ENCODE measurements at regions not wholly inside any gene's neighbourhood (a gene's known extent, or its start where the extent isn't known, plus 50 kb on each side); places are given as distances from the start of the nearest gene placed in this dataset.

GRCh38 chr9:16246785-16247184, 623.7 kb downstream of the BNC2 start:
- no peak overlapping the region for H3K9ac ChIP-seq (ENCODE audit: low read depth in 1 of 3, low read length in 3 of 3)
- H3K9me3 ChIP-seq (ENCODE audit: control insufficient read depth in 3 of 3, low read length in 3 of 3) = no peaks in the 10 kb centered on the region
- peaks cover 0 to 8% (median 5%) of the 10 kb centered on the region in 3 donors for H3K4me1 ChIP-seq (ENCODE audit: control insufficient read depth in 3 of 3, insufficient read depth in 3 of 3, low read length in 3 of 3)
- H3K27ac ChIP-seq (ENCODE audit: low read depth, low read length) = no peak overlapping the region
- H3K4me3 ChIP-seq (ENCODE audit: low read length in 3 of 3) = no peak overlapping the region
- no peaks in the 10 kb centered on the region for H3K27me3 ChIP-seq (ENCODE audit: control insufficient read depth in 3 of 3, insufficient read depth in 3 of 3, low read length in 3 of 3)
- H3K36me3 ChIP-seq (ENCODE audit: control insufficient read depth in 3 of 3, insufficient read depth in 3 of 3, low read length in 3 of 3) = no peaks in the 10 kb centered on the region

GRCh38 chr9:16247188-16247875, 623.1 kb downstream of the BNC2 start:
- Histone ChIP-seq H3K4me3 (ENCODE audit: low read length in 3 of 3) (no peak overlapping the region), H3K27me3 (ENCODE audit: control insufficient read depth in 3 of 3, insufficient read depth in 3 of 3, low read length in 3 of 3) (no peaks in the 10 kb centered on the region), H3K36me3 (ENCODE audit: control insufficient read depth in 3 of 3, insufficient read depth in 3 of 3, low read length in 3 of 3) (no peaks in the 10 kb centered on the region), H3K9ac (ENCODE audit: low read depth in 1 of 3, low read length in 3 of 3) (no peak overlapping the region), H3K4me1 (ENCODE audit: control insufficient read depth in 3 of 3, insufficient read depth in 3 of 3, low read length in 3 of 3) (peaks cover 0 to 8% (median 5%) of the 10 kb centered on the region in 3 donors), H3K9me3 (ENCODE audit: control insufficient read depth in 3 of 3, low read length in 3 of 3) (no peaks in the 10 kb centered on the region), H3K27ac (ENCODE audit: low read depth, low read length) (no peak overlapping the region)

GRCh38 chr9:16248822-16249221, 621.6 kb downstream of the BNC2 start:
- Histone ChIP-seq H3K9me3 (ENCODE audit: control insufficient read depth in 3 of 3, low read length in 3 of 3) (no peaks in the 10 kb centered on the region), H3K4me3 (ENCODE audit: low read length in 3 of 3) (no peak overlapping the region), H3K9ac (ENCODE audit: low read depth in 1 of 3, low read length in 3 of 3) (no peak overlapping the region), H3K27ac (ENCODE audit: low read depth, low read length) (no peak overlapping the region), H3K27me3 (ENCODE audit: control insufficient read depth in 3 of 3, insufficient read depth in 3 of 3, low read length in 3 of 3) (no peaks in the 10 kb centered on the region), H3K4me1 (ENCODE audit: control insufficient read depth in 3 of 3, insufficient read depth in 3 of 3, low read length in 3 of 3) (peaks cover 0 to 8% (median 5%) of the 10 kb centered on the region in 3 donors), H3K36me3 (ENCODE audit: control insufficient read depth in 3 of 3, insufficient read depth in 3 of 3, low read length in 3 of 3) (no peaks in the 10 kb centered on the region)

GRCh38 chr9:16252616-16253015, 617.9 kb downstream of the BNC2 start:
- H3K27me3 ChIP-seq (ENCODE audit: control insufficient read depth in 3 of 3, insufficient read depth in 3 of 3, low read length in 3 of 3) = no peaks in the 10 kb centered on the region
- no peak overlapping the region for H3K9ac ChIP-seq (ENCODE audit: low read depth in 1 of 3, low read length in 3 of 3)

GRCh38 chr9:16254674-16255073, 615.8 kb downstream of the BNC2 start:
- Histone ChIP-seq H3K9me3 (ENCODE audit: control insufficient read depth in 3 of 3, low read length in 3 of 3) (no peaks in the 10 kb centered on the region), H3K27me3 (ENCODE audit: control insufficient read depth in 3 of 3, insufficient read depth in 3 of 3, low read length in 3 of 3) (no peaks in the 10 kb centered on the region), H3K9ac (ENCODE audit: low read depth in 1 of 3, low read length in 3 of 3) (no peak overlapping the region), H3K4me3 (ENCODE audit: low read length in 3 of 3) (no peak overlapping the region), H3K4me1 (ENCODE audit: control insufficient read depth in 3 of 3, insufficient read depth in 3 of 3, low read length in 3 of 3) (no peaks in the 10 kb centered on the region), H3K36me3 (ENCODE audit: control insufficient read depth in 3 of 3, insufficient read depth in 3 of 3, low read length in 3 of 3) (no peaks in the 10 kb centered on the region), H3K27ac (ENCODE audit: low read depth, low read length) (no peak overlapping the region)

More at GRCh38 chr9:16252616-16253015, 617.9 kb downstream of the BNC2 start:
- Histone ChIP-seq H3K27ac (ENCODE audit: low read depth, low read length) (no peak overlapping the region), H3K4me1 (ENCODE audit: control insufficient read depth in 3 of 3, insufficient read depth in 3 of 3, low read length in 3 of 3) (no peaks in the 10 kb centered on the region), H3K36me3 (ENCODE audit: control insufficient read depth in 3 of 3, insufficient read depth in 3 of 3, low read length in 3 of 3) (no peaks in the 10 kb centered on the region), H3K4me3 (ENCODE audit: low read length in 3 of 3) (no peak overlapping the region), H3K9me3 (ENCODE audit: control insufficient read depth in 3 of 3, low read length in 3 of 3) (no peaks in the 10 kb centered on the region)

GRCh38 chr9:16255217-16255616, 615.3 kb downstream of the BNC2 start:
- no peak overlapping the region for H3K4me3 ChIP-seq (ENCODE audit: low read length in 3 of 3)
- no peaks in the 10 kb centered on the region for H3K27me3 ChIP-seq (ENCODE audit: control insufficient read depth in 3 of 3, insufficient read depth in 3 of 3, low read length in 3 of 3)
- no peaks in the 10 kb centered on the region for H3K4me1 ChIP-seq (ENCODE audit: control insufficient read depth in 3 of 3, insufficient read depth in 3 of 3, low read length in 3 of 3)
- H3K9ac ChIP-seq (ENCODE audit: low read depth in 1 of 3, low read length in 3 of 3) = no peak overlapping the region
- H3K27ac ChIP-seq (ENCODE audit: low read depth, low read length) = no peak overlapping the region
- no peaks in the 10 kb centered on the region for H3K36me3 ChIP-seq (ENCODE audit: control insufficient read depth in 3 of 3, insufficient read depth in 3 of 3, low read length in 3 of 3)
- no peaks in the 10 kb centered on the region for H3K9me3 ChIP-seq (ENCODE audit: control insufficient read depth in 3 of 3, low read length in 3 of 3)

- Histone ChIP-seq H3K4me1 (ENCODE audit: control insufficient read depth in 3 of 3, insufficient read depth in 3 of 3, low read length in 3 of 3) (no peaks in the 10 kb centered on the region), H3K4me3 (ENCODE audit: low read length in 3 of 3) (no peak overlapping the region), H3K9ac (ENCODE audit: low read depth in 1 of 3, low read length in 3 of 3) (no peak overlapping the region), H3K36me3 (ENCODE audit: control insufficient read depth in 3 of 3, insufficient read depth in 3 of 3, low read length in 3 of 3) (no peaks in the 10 kb centered on the region), H3K27ac (ENCODE audit: low read depth, low read length) (no peak overlapping the region), H3K9me3 (ENCODE audit: control insufficient read depth in 3 of 3, low read length in 3 of 3) (no peaks in the 10 kb centered on the region), H3K27me3 (ENCODE audit: control insufficient read depth in 3 of 3, insufficient read depth in 3 of 3, low read length in 3 of 3) (no peaks in the 10 kb centered on the region)
Observed at GRCh38 chr9:16257604-16258003, 612.9 kb downstream of the BNC2 start.

GRCh38 chr9:16258191-16258590, 612.3 kb downstream of the BNC2 start:
- no peaks in the 10 kb centered on the region for H3K36me3 ChIP-seq (ENCODE audit: control insufficient read depth in 3 of 3, insufficient read depth in 3 of 3, low read length in 3 of 3)

GRCh38 chr9:16258708-16259107, 611.8 kb downstream of the BNC2 start:
- H3K4me3 ChIP-seq (ENCODE audit: low read length in 3 of 3) = no peak overlapping the region
- no peak overlapping the region for H3K27ac ChIP-seq (ENCODE audit: low read depth, low read length)
- H3K36me3 ChIP-seq (ENCODE audit: control insufficient read depth in 3 of 3, insufficient read depth in 3 of 3, low read length in 3 of 3) = no peaks in the 10 kb centered on the region
- H3K9ac ChIP-seq (ENCODE audit: low read depth in 1 of 3, low read length in 3 of 3) = no peak overlapping the region
- peaks cover 0 to 4% (median 0%) of the 10 kb centered on the region in 3 donors for H3K27me3 ChIP-seq (ENCODE audit: control insufficient read depth in 3 of 3, insufficient read depth in 3 of 3, low read length in 3 of 3)
- H3K9me3 ChIP-seq (ENCODE audit: control insufficient read depth in 3 of 3, low read length in 3 of 3) = no peaks in the 10 kb centered on the region
- H3K4me1 ChIP-seq (ENCODE audit: control insufficient read depth in 3 of 3, insufficient read depth in 3 of 3, low read length in 3 of 3) = no peaks in the 10 kb centered on the region

More at GRCh38 chr9:16258191-16258590, 612.3 kb downstream of the BNC2 start:
- no peak overlapping the region for H3K4me3 ChIP-seq (ENCODE audit: low read length in 3 of 3)
- H3K9me3 ChIP-seq (ENCODE audit: control insufficient read depth in 3 of 3, low read length in 3 of 3) = no peaks in the 10 kb centered on the region
- no peak overlapping the region for H3K9ac ChIP-seq (ENCODE audit: low read depth in 1 of 3, low read length in 3 of 3)
- no peak overlapping the region for H3K27ac ChIP-seq (ENCODE audit: low read depth, low read length)
- no peaks in the 10 kb centered on the region for H3K4me1 ChIP-seq (ENCODE audit: control insufficient read depth in 3 of 3, insufficient read depth in 3 of 3, low read length in 3 of 3)
- H3K27me3 ChIP-seq (ENCODE audit: control insufficient read depth in 3 of 3, insufficient read depth in 3 of 3, low read length in 3 of 3) = peaks cover 0 to 4% (median 0%) of the 10 kb centered on the region in 3 donors

GRCh38 chr9:16262477-16263261, 607.8 kb downstream of the BNC2 start:
- Histone ChIP-seq H3K4me3 (ENCODE audit: low read length in 3 of 3) (no peak overlapping the region), H3K27ac (ENCODE audit: low read depth, low read length) (no peak overlapping the region), H3K9ac (ENCODE audit: low read depth in 1 of 3, low read length in 3 of 3) (no peak overlapping the region), H3K9me3 (ENCODE audit: control insufficient read depth in 3 of 3, low read length in 3 of 3) (no peaks in the 10 kb centered on the region), H3K4me1 (ENCODE audit: control insufficient read depth in 3 of 3, insufficient read depth in 3 of 3, low read length in 3 of 3) (no peaks in the 10 kb centered on the region), H3K27me3 (ENCODE audit: control insufficient read depth in 3 of 3, insufficient read depth in 3 of 3, low read length in 3 of 3) (peaks cover 0 to 8% (median 0%) of the 10 kb centered on the region in 3 donors), H3K36me3 (ENCODE audit: control insufficient read depth in 3 of 3, insufficient read depth in 3 of 3, low read length in 3 of 3) (no peaks in the 10 kb centered on the region)

Measured in skeletal muscle tissue (tissue), 3 donors.